ENCODE measurements at regions not wholly inside any gene's neighbourhood (a gene's known extent, or its start where the extent isn't known, plus 50 kb on each side); places are given as distances from the start of the nearest gene placed in this dataset.

GRCh38 chr4:54901202-54901601 lies 224.2 kb downstream of the KDR start:
- H3K4ac ChIP-seq (ENCODE audit: low read depth, low read length), result no peak overlapping the region
- no peaks in the 10 kb centered on the region for H3K23me2 ChIP-seq (ENCODE audit: insufficient read length, low read depth, low read length, poor library complexity, severe bottlenecking)
- no peak overlapping the region for H3K9ac ChIP-seq (ENCODE audit: extremely low read depth, insufficient read length, low read length)
- H2BK12ac ChIP-seq (ENCODE audit: insufficient read length, low read depth, low read length), result no peak overlapping the region
- H4K91ac ChIP-seq (ENCODE audit: insufficient read length, low read depth, low read length), result no peak overlapping the region
- no peaks in the 10 kb centered on the region; a peak in 1 of 7 replicates for H3K36me3 Mint-ChIP-seq (ENCODE audit: insufficient read depth in 1 of 3, low read depth in 3 of 3)
- no peak overlapping the region for H3K23ac ChIP-seq (ENCODE audit: insufficient read length, low read depth, low read length)
- H3K4me1 ChIP-seq (ENCODE audit: insufficient read depth, low read length), result no peaks in the 10 kb centered on the region
- H3K79me1 ChIP-seq (ENCODE audit: insufficient read depth, low read depth, low read length, poor library complexity, severe bottlenecking), result no peaks in the 10 kb centered on the region
- TF ChIP-seq CTCF (conservative IDR thresholded peaks at IDR 0.05), result no peak
- no peak overlapping the region for H2BK120ac ChIP-seq (ENCODE audit: low read depth, low read length, poor library complexity, severe bottlenecking)
- H3K27ac ChIP-seq (ENCODE audit: insufficient read length, low read depth, low read length), result no peak overlapping the region
- H3K4me3 Mint-ChIP-seq, result no peak overlapping the region
- H3K14ac ChIP-seq (ENCODE audit: insufficient read depth, low read length), result no peak overlapping the region
- H2AFZ ChIP-seq (ENCODE audit: low read length), result no peak overlapping the region
- H4K20me1 ChIP-seq (ENCODE audit: control insufficient read depth, insufficient read depth, insufficient read length), result no peaks in the 10 kb centered on the region
- H3K27me3 ChIP-seq (ENCODE audit: insufficient read depth, low read length), result no peaks in the 10 kb centered on the region
- H3K27me3 Mint-ChIP-seq (ENCODE audit: low read depth), result peaks cover 2% of the 10 kb centered on the region; the same call in 1 of the 2 replicates
- no peak overlapping the region for H3K4me2 ChIP-seq (ENCODE audit: insufficient read depth, insufficient read length, low read length)
- H3K79me2 ChIP-seq (ENCODE audit: insufficient read depth, low read length), result no peaks in the 10 kb centered on the region; the same call in 1 of the 2 replicates
- H2BK5ac ChIP-seq (ENCODE audit: insufficient read length, low read length), result no peak overlapping the region
- no peak overlapping the region for H3T11ph ChIP-seq (ENCODE audit: low read length)
- no peak overlapping the region for H3K27ac Mint-ChIP-seq
- no peak overlapping the region for H3K56ac ChIP-seq (ENCODE audit: insufficient read length, low read depth, low read length)
- no peak overlapping the region for H3K18ac ChIP-seq (ENCODE audit: insufficient read length, low read depth, low read length)
- H4K8ac ChIP-seq (replicated peaks; ENCODE audit: insufficient read length, low read depth, low read length), result no peak overlapping the region
- no peaks in the 10 kb centered on the region for H3K4me1 Mint-ChIP-seq
- H2BK15ac ChIP-seq (ENCODE audit: low read depth, low read length), result no peak overlapping the region
- H2BK20ac ChIP-seq (ENCODE audit: low read depth, low read length, poor library complexity, severe bottlenecking), result no peak overlapping the region
- no peak for DNase-seq
- H3K9me3 Mint-ChIP-seq, result peaks cover 0 to 2% of the 10 kb centered on the region in 2 experiments; a peak in 2 of 5 replicates
- no peak overlapping the region for H2AK5ac ChIP-seq (ENCODE audit: insufficient read length, low read length)
- H4K5ac ChIP-seq (ENCODE audit: insufficient read length, low read depth, low read length), result no peak overlapping the region
- no peaks in the 10 kb centered on the region for H3K9me3 ChIP-seq (ENCODE audit: control insufficient read depth, low read depth, low read length)
- no CpG with 5 or more reads among the region's 1 CpG for WGBS (ENCODE audit: extremely low coverage, insufficient read length, low lambda C conversion rate)
